Lung (tissue), 11 donors: ENCODE measurements at regions not wholly inside any gene's neighbourhood (a gene's known extent, or its start where the extent isn't known, plus 50 kb on each side); places are given as distances from the start of the nearest gene placed in this dataset.

Experiments used
- ATAC-seq: fragments of 200-7000 bp; cut with Tn5 transposase; one replicate; pipeline ENCODE4 v1.9.1; 2020; ENCODE audit warnings: moderate number of reproducible peaks; ENCODE audit not compliant: insufficient read depth, low FRiP score
- DNase-seq, 3 donors: peaks; one replicate each; pipeline ENCODE4 v3.0.0-alpha.2; 2013 to 2017
- H3K27ac ChIP-seq, 2 donors: one replicate each; pipeline ENCODE4 v1.5.1; 2013; ENCODE audit warnings: mild to moderate bottlenecking in 2 of 2, moderate library complexity in 2 of 2, control low read depth in 1 of 2, inconsistent platforms in 1 of 2, low read depth in 1 of 2, low read length in 1 of 2
- H3K27me3 ChIP-seq, 3 donors: one replicate each; pipeline ENCODE4 v1.5.1; 2013; ENCODE audit warnings: low read length in 2 of 3; ENCODE audit not compliant: control insufficient read depth in 3 of 3, insufficient read depth in 3 of 3
- H3K36me3 ChIP-seq, 4 donors: one replicate each; pipeline ENCODE4 v1.5.1; 2013; ENCODE audit warnings: low read length in 4 of 4, mild to moderate bottlenecking in 1 of 4, moderate library complexity in 1 of 4; ENCODE audit not compliant: control insufficient read depth in 4 of 4, insufficient read depth in 4 of 4
- H3K4me1 ChIP-seq, 5 donors: one replicate each; pipeline ENCODE4 v1.5.1; 2013; ENCODE audit warnings: low read length in 5 of 5, mild to moderate bottlenecking in 2 of 5, moderate library complexity in 1 of 5; ENCODE audit not compliant: control insufficient read depth in 5 of 5, insufficient read depth in 5 of 5
- H3K4me3 ChIP-seq: one replicate; pipeline ENCODE4 v1.5.1; 2013; ENCODE audit warnings: mild to moderate bottlenecking, control low read depth, moderate library complexity
- H3K9ac ChIP-seq, 2 donors: one replicate each; pipeline ENCODE4 v1.5.1; 2013; ENCODE audit warnings: low read length in 2 of 2, control low read depth in 1 of 2; ENCODE audit not compliant: insufficient read depth in 1 of 2
- H3K9me3 ChIP-seq, 4 donors: one replicate each; pipeline ENCODE4 v1.5.1; 2013; ENCODE audit warnings: low read length in 3 of 4, mild to moderate bottlenecking in 1 of 4, moderate library complexity in 1 of 4; ENCODE audit not compliant: control insufficient read depth in 4 of 4, insufficient read depth in 3 of 4
- WGBS, 2 donors: extraction: QIAGEN DNeasy Blood & Tissue Kit; methylation state at CpG; one replicate each; pipeline ENCODE4 v1.1.7; 2013; 5-methylcytosine and 5-hydroxymethylcytosine counted together
- TF ChIP-seq, protein P1 (sequence below): IDR thresholded peaks from 2 replicates; pipeline ENCODE4 v1.5.1; 2012; ENCODE audit warnings: mild to moderate bottlenecking; ENCODE audit errors: control extremely low read depth, extremely low read depth
- donor health status: control.
- donor health status: control.
- donor health status: Bipolar disorder and iron deficiency.
- donor health status: healthy.
- donor health status: DM: yes; HTN: yes; CAD: no.

DNA sequence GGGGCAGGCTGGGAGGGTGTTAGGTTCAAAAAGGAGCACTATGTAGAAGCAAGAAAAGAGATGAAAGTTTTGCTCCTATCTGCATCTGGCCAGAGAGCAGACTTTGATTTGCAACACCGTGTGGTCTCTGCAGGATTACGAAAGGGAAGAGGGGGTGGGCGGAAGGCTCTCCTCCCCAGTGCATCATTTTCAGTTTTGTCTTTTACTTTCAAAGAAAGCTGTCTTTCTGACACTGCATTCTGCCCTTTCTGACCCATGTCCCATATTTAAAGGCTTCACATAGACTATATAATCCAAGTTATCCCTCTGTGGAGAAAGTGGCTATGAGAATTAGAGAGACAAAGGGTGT lies 126.5 kb downstream of the RHOU start:
- ATAC-seq, result no peak

GRCh38 chr1:228862542-228863505 lies 127.5 kb downstream of the RHOU start:
- Histone ChIP-seq H3K9ac (no peak overlapping the region), H3K9me3 (no peaks in the 10 kb centered on the region), H3K4me1 (peaks cover 0 to 26% (median 13%) of the 10 kb centered on the region in 5 donors), H3K27me3 (no peaks in the 10 kb centered on the region), H3K27ac (no peak overlapping the region), H3K4me3 (no peak overlapping the region), H3K36me3 (no peaks in the 10 kb centered on the region)
- TF ChIP-seq, protein P1, sequence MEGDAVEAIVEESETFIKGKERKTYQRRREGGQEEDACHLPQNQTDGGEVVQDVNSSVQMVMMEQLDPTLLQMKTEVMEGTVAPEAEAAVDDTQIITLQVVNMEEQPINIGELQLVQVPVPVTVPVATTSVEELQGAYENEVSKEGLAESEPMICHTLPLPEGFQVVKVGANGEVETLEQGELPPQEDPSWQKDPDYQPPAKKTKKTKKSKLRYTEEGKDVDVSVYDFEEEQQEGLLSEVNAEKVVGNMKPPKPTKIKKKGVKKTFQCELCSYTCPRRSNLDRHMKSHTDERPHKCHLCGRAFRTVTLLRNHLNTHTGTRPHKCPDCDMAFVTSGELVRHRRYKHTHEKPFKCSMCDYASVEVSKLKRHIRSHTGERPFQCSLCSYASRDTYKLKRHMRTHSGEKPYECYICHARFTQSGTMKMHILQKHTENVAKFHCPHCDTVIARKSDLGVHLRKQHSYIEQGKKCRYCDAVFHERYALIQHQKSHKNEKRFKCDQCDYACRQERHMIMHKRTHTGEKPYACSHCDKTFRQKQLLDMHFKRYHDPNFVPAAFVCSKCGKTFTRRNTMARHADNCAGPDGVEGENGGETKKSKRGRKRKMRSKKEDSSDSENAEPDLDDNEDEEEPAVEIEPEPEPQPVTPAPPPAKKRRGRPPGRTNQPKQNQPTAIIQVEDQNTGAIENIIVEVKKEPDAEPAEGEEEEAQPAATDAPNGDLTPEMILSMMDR, result no peak
- ATAC-seq (no peak), DNase-seq (peak in 2 of 3 donors; percentile 42 to 67)
- 69 to 80% methylated on average over 13 of the region's 13 CpGs for WGBS, 2 donors

More for the DNA sequence above, 126.5 kb downstream of the RHOU start:
- no peak overlapping the region for H3K27ac ChIP-seq
- no peaks in the 10 kb centered on the region for H3K9me3 ChIP-seq
- DNase-seq, result no peak
- TF ChIP-seq, protein P1, result no peak
- H3K27me3 ChIP-seq, result no peaks in the 10 kb centered on the region
- peaks cover 0 to 21% (median 8%) of the 10 kb centered on the region in 5 donors for H3K4me1 ChIP-seq
- H3K36me3 ChIP-seq, result no peaks in the 10 kb centered on the region
- no peak overlapping the region for H3K9ac ChIP-seq
- WGBS, 2 donors, result 35 to 71% methylated on average over 3 of the region's 3 CpGs
- H3K4me3 ChIP-seq, result no peak overlapping the region

- no peak for DNase-seq
- WGBS, 2 donors, result 90 to 93% methylated on average over 7 of the region's 7 CpGs
- peaks cover 0 to 29% (median 17%) of the 10 kb centered on the region in 5 donors for H3K4me1 ChIP-seq
- TF ChIP-seq, protein P1, result no peak
- H3K27ac ChIP-seq, result no peak overlapping the region
- no peak overlapping the region for H3K9ac ChIP-seq
- no peaks in the 10 kb centered on the region for H3K9me3 ChIP-seq
- no peak for ATAC-seq
- H3K4me3 ChIP-seq, result no peak overlapping the region
- H3K36me3 ChIP-seq, result no peaks in the 10 kb centered on the region
- no peaks in the 10 kb centered on the region for H3K27me3 ChIP-seq
Observed at GRCh38 chr1:228863776-228864175, 128.5 kb downstream of the RHOU start.
